HG03039 (cell line): ENCODE measurements at regions not wholly inside any gene's neighbourhood (a gene's known extent, or its start where the extent isn't known, plus 50 kb on each side); places are given as distances from the start of the nearest gene placed in this dataset.
"Not testable (repeated sequence)": the region's sequence is repeated elsewhere in the genome, so short reads cannot be mapped to it uniquely, and the experiment has no call there.

ENCODE experiments used
- ATAC-seq: cut with Tn5 transposase; IDR thresholded peaks from one replicate; pipeline ENCODE4 v1.9.1; 2021; ENCODE audit warnings: mild to moderate bottlenecking, moderate library complexity; ENCODE audit not compliant: unreplicated experiment

- ATAC-seq: no peak
These were observed 578.4 kb downstream of the TRIML1 start for GRCh38 chr4:188717661-188718060.

- no peak for ATAC-seq
These were observed 580.6 kb downstream of the TRIML1 start for GRCh38 chr4:188719794-188720193.

- no peak for ATAC-seq
These were observed 583.7 kb downstream of the TRIML1 start for GRCh38 chr4:188722911-188723310.

- no peak for ATAC-seq
These were observed 588.5 kb downstream of the TRIML1 start for GRCh38 chr4:188727746-188728145.

GRCh38 chr4:188728359-188728758 lies 589.1 kb downstream of the TRIML1 start:
- no peak for ATAC-seq

- ATAC-seq: no peak
These were observed 592.9 kb downstream of the TRIML1 start for GRCh38 chr4:188732131-188732530.

- no peak for ATAC-seq
These were observed 595.8 kb downstream of the TRIML1 start for GRCh38 chr4:188735082-188735481.

GRCh38 chr4:188737251-188738002 lies 598.2 kb downstream of the TRIML1 start:
- ATAC-seq: no peak

- ATAC-seq: not testable (repeated sequence)
These were observed 599.0 kb downstream of the TRIML1 start for GRCh38 chr4:188738290-188738689.

GRCh38 chr4:188740172-188740571 lies 600.9 kb downstream of the TRIML1 start:
- not testable (repeated sequence) for ATAC-seq

- ATAC-seq: not testable (repeated sequence)
These were observed 601.5 kb downstream of the TRIML1 start for GRCh38 chr4:188740791-188741190.

GRCh38 chr4:188754372-188755002 lies 615.2 kb downstream of the TRIML1 start:
- no peak for ATAC-seq

- no peak for ATAC-seq
These were observed 628.3 kb downstream of the TRIML1 start for GRCh38 chr4:188767496-188767895.

- ATAC-seq: no peak
These were observed 639.7 kb downstream of the TRIML1 start for GRCh38 chr4:188778905-188779304.

- no peak for ATAC-seq
These were observed 640.3 kb downstream of the TRIML1 start for GRCh38 chr4:188779581-188779980.

GRCh38 chr4:188780028-188780427 lies 640.8 kb downstream of the TRIML1 start:
- ATAC-seq: no peak

- no peak for ATAC-seq
These were observed 641.4 kb downstream of the TRIML1 start for GRCh38 chr4:188780686-188781085.

- ATAC-seq: no peak
These were observed 642.4 kb downstream of the TRIML1 start for GRCh38 chr4:188781655-188782054.

- no peak for ATAC-seq
These were observed 643.9 kb downstream of the TRIML1 start for GRCh38 chr4:188783175-188783574.

- ATAC-seq: no peak
These were observed 644.4 kb downstream of the TRIML1 start for GRCh38 chr4:188783606-188784160.

GRCh38 chr4:188796600-188796999 lies 657.4 kb downstream of the TRIML1 start:
- not testable (repeated sequence) for ATAC-seq

- not testable (repeated sequence) for ATAC-seq
These were observed 657.8 kb downstream of the TRIML1 start for GRCh38 chr4:188797011-188797410.
